ENCODE measurements at regions not wholly inside any gene's neighbourhood (a gene's known extent, or its start where the extent isn't known, plus 50 kb on each side); places are given as distances from the start of the nearest gene placed in this dataset.

GRCh38 chr1:208688656-208689315, 444.6 kb upstream of the PLXNA2 start:
- WGBS, 2 donors: 56 to 76% methylated on average over 2 of the region's 2 CpGs
- DNase-seq: no peak
- H3K36me3 ChIP-seq: no peaks in the 10 kb centered on the region
- H3K27me3 ChIP-seq: no peaks in the 10 kb centered on the region
- no peak for TF ChIP-seq EP300 (IDR thresholded peaks at IDR 0.05)
- TF ChIP-seq POLR2A (IDR thresholded peaks at IDR 0.05): no peak
- no peak for TF ChIP-seq POLR2AphosphoS5 (IDR thresholded peaks at IDR 0.05)
- TF ChIP-seq CTCF (IDR thresholded peaks at IDR 0.05): no peak
- H3K27ac ChIP-seq: no peak overlapping the region
- no peaks in the 10 kb centered on the region for H3K4me1 ChIP-seq
- peaks cover 0 to 3% (median 0%) of the 10 kb centered on the region in 4 donors for H3K9me3 ChIP-seq
- intact Hi-C loops (cut with DNase I): no loop called here
- H3K4me3 ChIP-seq: no peak overlapping the region

GRCh38 chr1:208691012-208691411, 446.8 kb upstream of the PLXNA2 start:
- H3K9me3 ChIP-seq: peaks cover 0 to 3% (median 0%) of the 10 kb centered on the region in 4 donors
- no peaks in the 10 kb centered on the region for H3K36me3 ChIP-seq
- intact Hi-C loops (cut with DNase I): no loop called here
- no peak for DNase-seq
- no peak overlapping the region for H3K27ac ChIP-seq
- H3K27me3 ChIP-seq: no peaks in the 10 kb centered on the region
- no peaks in the 10 kb centered on the region for H3K4me1 ChIP-seq
- WGBS, 2 donors: 10 to 45% methylated on average over 3 of the region's 3 CpGs
- H3K4me3 ChIP-seq: no peak overlapping the region
- TF ChIP-seq POLR2AphosphoS5 (IDR thresholded peaks at IDR 0.05): no peak
- TF ChIP-seq POLR2A (IDR thresholded peaks at IDR 0.05): no peak
- TF ChIP-seq CTCF (IDR thresholded peaks at IDR 0.05): no peak

GRCh38 chr1:208709981-208710380, 465.8 kb upstream of the PLXNA2 start:
- no peak overlapping the region for H3K27ac ChIP-seq
- H3K36me3 ChIP-seq: no peaks in the 10 kb centered on the region
- H3K4me3 ChIP-seq: no peak overlapping the region
- no peaks in the 10 kb centered on the region for H3K27me3 ChIP-seq
- H3K4me1 ChIP-seq: no peaks in the 10 kb centered on the region
- no peak for DNase-seq
- WGBS, 2 donors: 23 to 71% methylated on average over 4 of the region's 4 CpGs
- H3K9me3 ChIP-seq: no peaks in the 10 kb centered on the region
- intact Hi-C loops (cut with DNase I): no loop called here
- no peak for TF ChIP-seq POLR2A (IDR thresholded peaks at IDR 0.05)
- TF ChIP-seq CTCF (IDR thresholded peaks at IDR 0.05): no peak
- TF ChIP-seq EP300 (IDR thresholded peaks at IDR 0.05): no peak
- TF ChIP-seq POLR2AphosphoS5 (IDR thresholded peaks at IDR 0.05): no peak

GRCh38 chr1:208714323-208714722, 470.1 kb upstream of the PLXNA2 start:
- H3K27me3 ChIP-seq: no peaks in the 10 kb centered on the region
- H3K4me1 ChIP-seq: no peaks in the 10 kb centered on the region
- DNase-seq: no peak
- H3K27ac ChIP-seq: no peak overlapping the region
- no peaks in the 10 kb centered on the region for H3K36me3 ChIP-seq
- WGBS, 2 donors: 90 to 93% methylated on average over 4 of the region's 4 CpGs
- intact Hi-C loops (cut with DNase I): no loop called here
- no peaks in the 10 kb centered on the region for H3K9me3 ChIP-seq
- no peak overlapping the region for H3K4me3 ChIP-seq
- no peak for TF ChIP-seq EP300 (IDR thresholded peaks at IDR 0.05)
- no peak for TF ChIP-seq CTCF (IDR thresholded peaks at IDR 0.05)
- TF ChIP-seq POLR2AphosphoS5 (IDR thresholded peaks at IDR 0.05): no peak
- no peak for TF ChIP-seq POLR2A (IDR thresholded peaks at IDR 0.05)

- no peak overlapping the region for H3K4me3 ChIP-seq
- TF ChIP-seq CTCF (IDR thresholded peaks at IDR 0.05) (no peak), POLR2AphosphoS5 (IDR thresholded peaks at IDR 0.05) (no peak), EP300 (IDR thresholded peaks at IDR 0.05) (no peak), POLR2A (IDR thresholded peaks at IDR 0.05) (no peak)
- DNase-seq: no peak
- no peaks in the 10 kb centered on the region for H3K27me3 ChIP-seq
- H3K4me1 ChIP-seq: no peaks in the 10 kb centered on the region
- no peak overlapping the region for H3K27ac ChIP-seq
- H3K9me3 ChIP-seq: peaks cover 0 to 9% (median 2%) of the 10 kb centered on the region in 4 donors
- WGBS, 2 donors: 83% methylated on average over 5 of the region's 5 CpGs
- intact Hi-C loops (cut with DNase I): no loop called here
- no peaks in the 10 kb centered on the region for H3K36me3 ChIP-seq
Measured at GRCh38 chr1:208717525-208717924, 473.3 kb upstream of the PLXNA2 start.

Data from sigmoid colon (tissue), 6 donors.